HG03378 (cell line): ENCODE measurements at regions not wholly inside any gene's neighbourhood (a gene's known extent, or its start where the extent isn't known, plus 50 kb on each side); places are given as distances from the start of the nearest gene placed in this dataset.

Source experiments
- ATAC-seq: cut with Tn5 transposase; IDR thresholded peaks from one replicate; pipeline ENCODE4 v1.9.1; 2021; ENCODE audit warnings: mild to moderate bottlenecking, moderate library complexity; ENCODE audit not compliant: unreplicated experiment

GRCh38 chr10:8374334-8374733 lies 319.8 kb downstream of the GATA3 start:
- ATAC-seq = no peak

- ATAC-seq = no peak
These were observed 320.6 kb downstream of the GATA3 start for GRCh38 chr10:8375137-8375536.

GRCh38 chr10:8378198-8378983 lies 323.9 kb downstream of the GATA3 start:
- no peak for ATAC-seq

GRCh38 chr10:8379906-8380832 lies 325.7 kb downstream of the GATA3 start:
- ATAC-seq = no peak

- no peak for ATAC-seq
These were observed 326.5 kb downstream of the GATA3 start for GRCh38 chr10:8380833-8381496.

- ATAC-seq = no peak
These were observed 332.3 kb downstream of the GATA3 start for GRCh38 chr10:8386781-8387180.

GRCh38 chr10:8389630-8390029 lies 335.1 kb downstream of the GATA3 start:
- ATAC-seq = no peak

- ATAC-seq = no peak
These were observed 337.7 kb downstream of the GATA3 start for GRCh38 chr10:8392216-8392615.

- ATAC-seq = no peak
These were observed 339.0 kb downstream of the GATA3 start for GRCh38 chr10:8393531-8393930.

GRCh38 chr10:8396675-8397074 lies 342.2 kb downstream of the GATA3 start:
- no peak for ATAC-seq

- no peak for ATAC-seq
These were observed 344.3 kb downstream of the GATA3 start for GRCh38 chr10:8398771-8399170.

- ATAC-seq = no peak
These were observed 345.7 kb downstream of the GATA3 start for GRCh38 chr10:8400151-8400550.

GRCh38 chr10:8400892-8401291 lies 346.4 kb downstream of the GATA3 start:
- no peak for ATAC-seq

- ATAC-seq = no peak
These were observed 347.0 kb downstream of the GATA3 start for GRCh38 chr10:8401531-8401930.

- ATAC-seq = no peak
These were observed 348.1 kb downstream of the GATA3 start for GRCh38 chr10:8402576-8402975.

GRCh38 chr10:8403711-8404371 lies 349.4 kb downstream of the GATA3 start:
- ATAC-seq = no peak

GRCh38 chr10:8404721-8405120 lies 350.2 kb downstream of the GATA3 start:
- peak; percentile 83 for ATAC-seq

GRCh38 chr10:8405596-8405995 lies 351.1 kb downstream of the GATA3 start:
- ATAC-seq = no peak

- ATAC-seq = no peak
These were observed 353.1 kb downstream of the GATA3 start for GRCh38 chr10:8407501-8408021.

- ATAC-seq = no peak
These were observed 356.0 kb downstream of the GATA3 start for GRCh38 chr10:8410506-8410905.

GRCh38 chr10:8412541-8412940 lies 358.1 kb downstream of the GATA3 start:
- ATAC-seq = no peak
